ENCODE measurements at regions not wholly inside any gene's neighbourhood (a gene's known extent, or its start where the extent isn't known, plus 50 kb on each side); places are given as distances from the start of the nearest gene placed in this dataset.

GRCh38 chr13:103147961-103148360 is 81.7 kb upstream of the SLC10A2 start:
- Histone ChIP-seq H4K20me1 (ENCODE audit: control insufficient read depth, extremely low read depth, insufficient read depth, low read length) (no peaks in the 10 kb centered on the region), H3K36me3 (ENCODE audit: control insufficient read depth, insufficient read depth, low read length) (no peaks in the 10 kb centered on the region), H2AFZ (ENCODE audit: low read length) (no peak overlapping the region), H3K9me3 (ENCODE audit: control insufficient read depth, insufficient read depth, low read depth, low read length) (no peaks in the 10 kb centered on the region), H3K4me1 (ENCODE audit: control insufficient read depth, extremely low read depth, insufficient read depth, low read length) (no peaks in the 10 kb centered on the region), H3K27me3 (ENCODE audit: control insufficient read depth, insufficient read depth, low read length) (no peaks in the 10 kb centered on the region), H3K4me3 (replicated peaks in 1 of 4; ENCODE audit: control extremely low read depth in 1 of 4, insufficient read depth in 1 of 4, low read depth in 3 of 4, low read length in 4 of 4) (no peak overlapping the region), H3K9ac (ENCODE audit: insufficient read depth, low read length) (no peak overlapping the region), H3K27ac (ENCODE audit: insufficient read depth, low read length) (no peak overlapping the region), H3K4me2 (ENCODE audit: extremely low read depth, insufficient read depth, low read length) (no peak overlapping the region), H3K79me2 (ENCODE audit: control insufficient read depth, insufficient read depth, low read length) (no peaks in the 10 kb centered on the region)
- TF ChIP-seq EZH2 (IDR thresholded peaks at IDR 0.05; ENCODE audit: low read length, missing control alignments) (no peak), CTCF (conservative IDR thresholded peaks at IDR 0.05 in 1 of 2, IDR thresholded peaks at IDR 0.05 in 1 of 2; ENCODE audit: low read depth in 1 of 2, low read length in 2 of 2) (no peak)
- DNase-seq (ENCODE audit: low read depth in 2 of 2) = no peak

GRCh38 chr13:103145442-103145841 is 79.2 kb upstream of the SLC10A2 start:
- no peak overlapping the region for H3K4me2 ChIP-seq (ENCODE audit: extremely low read depth, insufficient read depth, low read length)
- H3K36me3 ChIP-seq (ENCODE audit: control insufficient read depth, insufficient read depth, low read length) = no peaks in the 10 kb centered on the region
- H3K4me1 ChIP-seq (ENCODE audit: control insufficient read depth, extremely low read depth, insufficient read depth, low read length) = no peaks in the 10 kb centered on the region
- no peak for DNase-seq (ENCODE audit: low read depth in 2 of 2)
- H3K9ac ChIP-seq (ENCODE audit: insufficient read depth, low read length) = no peak overlapping the region
- no peaks in the 10 kb centered on the region for H3K79me2 ChIP-seq (ENCODE audit: control insufficient read depth, insufficient read depth, low read length)
- H2AFZ ChIP-seq (ENCODE audit: low read length) = no peak overlapping the region
- H3K4me3 ChIP-seq (replicated peaks in 1 of 4; ENCODE audit: control extremely low read depth in 1 of 4, insufficient read depth in 1 of 4, low read depth in 3 of 4, low read length in 4 of 4) = no peak overlapping the region
- no peaks in the 10 kb centered on the region for H3K27me3 ChIP-seq (ENCODE audit: control insufficient read depth, insufficient read depth, low read length)
- no peak for TF ChIP-seq CTCF (conservative IDR thresholded peaks at IDR 0.05 in 1 of 2, IDR thresholded peaks at IDR 0.05 in 1 of 2; ENCODE audit: low read depth in 1 of 2, low read length in 2 of 2)
- no peak for TF ChIP-seq EZH2 (IDR thresholded peaks at IDR 0.05; ENCODE audit: low read length, missing control alignments)
- no peaks in the 10 kb centered on the region for H3K9me3 ChIP-seq (ENCODE audit: control insufficient read depth, insufficient read depth, low read depth, low read length)
- no peak overlapping the region for H3K27ac ChIP-seq (ENCODE audit: insufficient read depth, low read length)
- H4K20me1 ChIP-seq (ENCODE audit: control insufficient read depth, extremely low read depth, insufficient read depth, low read length) = no peaks in the 10 kb centered on the region

GRCh38 chr13:103143432-103143831 is 77.2 kb upstream of the SLC10A2 start:
- Histone ChIP-seq H4K20me1 (ENCODE audit: control insufficient read depth, extremely low read depth, insufficient read depth, low read length) (no peaks in the 10 kb centered on the region), H2AFZ (ENCODE audit: low read length) (no peak overlapping the region), H3K36me3 (ENCODE audit: control insufficient read depth, insufficient read depth, low read length) (no peaks in the 10 kb centered on the region), H3K9me3 (ENCODE audit: control insufficient read depth, insufficient read depth, low read depth, low read length) (no peaks in the 10 kb centered on the region), H3K27me3 (ENCODE audit: control insufficient read depth, insufficient read depth, low read length) (no peaks in the 10 kb centered on the region), H3K9ac (ENCODE audit: insufficient read depth, low read length) (no peak overlapping the region), H3K79me2 (ENCODE audit: control insufficient read depth, insufficient read depth, low read length) (no peaks in the 10 kb centered on the region), H3K27ac (ENCODE audit: insufficient read depth, low read length) (no peak overlapping the region), H3K4me2 (ENCODE audit: extremely low read depth, insufficient read depth, low read length) (no peak overlapping the region), H3K4me3 (replicated peaks in 1 of 4; ENCODE audit: control extremely low read depth in 1 of 4, insufficient read depth in 1 of 4, low read depth in 3 of 4, low read length in 4 of 4) (no peak overlapping the region), H3K4me1 (ENCODE audit: control insufficient read depth, extremely low read depth, insufficient read depth, low read length) (no peaks in the 10 kb centered on the region)
- TF ChIP-seq CTCF (conservative IDR thresholded peaks at IDR 0.05 in 1 of 2, IDR thresholded peaks at IDR 0.05 in 1 of 2; ENCODE audit: low read depth in 1 of 2, low read length in 2 of 2) = no peak
- no peak for TF ChIP-seq EZH2 (IDR thresholded peaks at IDR 0.05; ENCODE audit: low read length, missing control alignments)
- DNase-seq (ENCODE audit: low read depth in 2 of 2) = no peak
